GM06990 (cell line): ENCODE measurements at regions not wholly inside any gene's neighbourhood (a gene's known extent, or its start where the extent isn't known, plus 50 kb on each side); places are given as distances from the start of the nearest gene placed in this dataset.

Experiments used
- DNase-seq: peaks from one replicate; pipeline ENCODE4 v3.0.0-alpha.2; 2011; ENCODE audit not compliant: insufficient read length; ENCODE audit errors: extremely low read depth
- H3K27me3 ChIP-seq: replicated peaks from 2 replicates; pipeline ENCODE4 v1.6.0; 2011; ENCODE audit warnings: low read length; ENCODE audit not compliant: control insufficient read depth, insufficient read depth
- H3K36me3 ChIP-seq: 2 replicates; pipeline ENCODE4 v1.5.1; 2011; ENCODE audit warnings: low read length; ENCODE audit not compliant: control insufficient read depth, insufficient read depth
- H3K4me3 ChIP-seq: replicated peaks from 2 replicates; pipeline ENCODE4 v1.5.1; 2011; ENCODE audit warnings: low read depth, mild to moderate bottlenecking, control low read depth, low read length
- TF ChIP-seq, protein P1 (sequence below): IDR thresholded peaks from 2 replicates; pipeline ENCODE4 v1.5.1; 2011; ENCODE audit warnings: low read length, control low read depth, mild to moderate bottlenecking, inconsistent platforms; ENCODE audit not compliant: insufficient read depth, poor library complexity, severe bottlenecking

DNA sequence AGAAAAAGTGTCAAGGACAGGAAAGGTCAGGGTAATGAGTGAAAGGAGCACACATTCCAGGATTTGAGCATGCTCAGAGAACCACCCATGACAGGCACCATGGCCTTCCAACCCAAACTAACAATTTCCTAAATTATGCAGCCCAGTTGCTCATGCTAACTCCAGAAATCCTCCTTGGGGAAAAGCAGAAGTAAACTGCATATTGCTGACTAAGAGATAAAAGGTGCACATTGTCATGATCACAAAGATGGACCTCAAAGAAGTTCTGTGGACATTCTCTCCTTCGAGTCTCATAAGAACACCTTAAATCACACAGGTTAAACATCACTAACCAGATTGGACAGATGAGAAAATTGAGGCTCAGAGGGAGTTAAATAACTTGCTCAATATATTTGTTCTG, 97.6 kb upstream of the SLC25A36 start:
- Histone ChIP-seq H3K27me3 (no peaks in the 10 kb centered on the region), H3K36me3 (no peaks in the 10 kb centered on the region), H3K4me3 (no peak overlapping the region)
- no peak for DNase-seq
- TF ChIP-seq, protein P1, sequence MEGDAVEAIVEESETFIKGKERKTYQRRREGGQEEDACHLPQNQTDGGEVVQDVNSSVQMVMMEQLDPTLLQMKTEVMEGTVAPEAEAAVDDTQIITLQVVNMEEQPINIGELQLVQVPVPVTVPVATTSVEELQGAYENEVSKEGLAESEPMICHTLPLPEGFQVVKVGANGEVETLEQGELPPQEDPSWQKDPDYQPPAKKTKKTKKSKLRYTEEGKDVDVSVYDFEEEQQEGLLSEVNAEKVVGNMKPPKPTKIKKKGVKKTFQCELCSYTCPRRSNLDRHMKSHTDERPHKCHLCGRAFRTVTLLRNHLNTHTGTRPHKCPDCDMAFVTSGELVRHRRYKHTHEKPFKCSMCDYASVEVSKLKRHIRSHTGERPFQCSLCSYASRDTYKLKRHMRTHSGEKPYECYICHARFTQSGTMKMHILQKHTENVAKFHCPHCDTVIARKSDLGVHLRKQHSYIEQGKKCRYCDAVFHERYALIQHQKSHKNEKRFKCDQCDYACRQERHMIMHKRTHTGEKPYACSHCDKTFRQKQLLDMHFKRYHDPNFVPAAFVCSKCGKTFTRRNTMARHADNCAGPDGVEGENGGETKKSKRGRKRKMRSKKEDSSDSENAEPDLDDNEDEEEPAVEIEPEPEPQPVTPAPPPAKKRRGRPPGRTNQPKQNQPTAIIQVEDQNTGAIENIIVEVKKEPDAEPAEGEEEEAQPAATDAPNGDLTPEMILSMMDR = no peak

DNA sequence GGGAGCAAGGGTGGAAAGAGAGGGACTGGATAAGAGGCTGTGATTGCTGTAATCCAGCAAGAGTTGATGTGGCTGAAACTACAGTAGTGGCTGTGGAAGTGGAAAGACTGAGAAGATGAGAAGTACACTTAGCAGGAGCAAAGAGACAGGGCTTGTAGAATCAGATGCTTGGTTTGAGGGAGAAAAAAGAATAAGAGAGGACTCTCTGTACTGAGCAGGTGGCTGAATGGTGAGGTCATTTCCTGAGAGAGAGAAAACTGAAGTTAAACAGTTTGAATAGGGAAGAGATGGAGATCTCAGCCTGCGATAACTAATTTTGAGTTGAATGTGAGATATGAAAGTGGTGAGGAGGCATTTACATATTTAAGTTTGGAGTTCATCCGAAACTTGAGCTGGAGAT, 95.8 kb upstream of the SLC25A36 start:
- H3K4me3 ChIP-seq = no peak overlapping the region
- no peaks in the 10 kb centered on the region for H3K27me3 ChIP-seq
- no peaks in the 10 kb centered on the region for H3K36me3 ChIP-seq
- DNase-seq = peak; percentile 43
- TF ChIP-seq, protein P1 = no peak

DNA sequence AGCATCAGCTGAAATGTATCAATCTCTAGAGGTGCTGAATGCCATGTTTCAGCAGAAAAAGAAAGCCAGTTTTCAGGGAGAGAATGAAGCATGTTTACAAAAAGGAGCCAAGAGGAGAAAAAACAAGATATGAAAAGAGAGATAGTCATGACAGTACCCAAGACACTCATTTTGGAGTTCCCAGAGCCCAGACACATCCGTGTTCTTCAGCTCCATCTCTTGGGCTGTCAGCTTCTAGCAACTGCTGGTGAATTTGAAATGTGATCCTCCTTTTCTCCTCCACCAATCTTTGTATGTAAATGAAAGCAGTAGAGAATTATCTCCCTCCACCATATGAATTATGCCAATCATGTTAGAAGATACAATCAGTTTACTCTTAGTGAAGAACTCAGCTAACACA, 93.0 kb upstream of the SLC25A36 start:
- no peak for DNase-seq
- Histone ChIP-seq H3K36me3 (no peaks in the 10 kb centered on the region), H3K4me3 (no peak overlapping the region), H3K27me3 (no peaks in the 10 kb centered on the region)
- TF ChIP-seq, protein P1 = peak; percentile 29

DNA sequence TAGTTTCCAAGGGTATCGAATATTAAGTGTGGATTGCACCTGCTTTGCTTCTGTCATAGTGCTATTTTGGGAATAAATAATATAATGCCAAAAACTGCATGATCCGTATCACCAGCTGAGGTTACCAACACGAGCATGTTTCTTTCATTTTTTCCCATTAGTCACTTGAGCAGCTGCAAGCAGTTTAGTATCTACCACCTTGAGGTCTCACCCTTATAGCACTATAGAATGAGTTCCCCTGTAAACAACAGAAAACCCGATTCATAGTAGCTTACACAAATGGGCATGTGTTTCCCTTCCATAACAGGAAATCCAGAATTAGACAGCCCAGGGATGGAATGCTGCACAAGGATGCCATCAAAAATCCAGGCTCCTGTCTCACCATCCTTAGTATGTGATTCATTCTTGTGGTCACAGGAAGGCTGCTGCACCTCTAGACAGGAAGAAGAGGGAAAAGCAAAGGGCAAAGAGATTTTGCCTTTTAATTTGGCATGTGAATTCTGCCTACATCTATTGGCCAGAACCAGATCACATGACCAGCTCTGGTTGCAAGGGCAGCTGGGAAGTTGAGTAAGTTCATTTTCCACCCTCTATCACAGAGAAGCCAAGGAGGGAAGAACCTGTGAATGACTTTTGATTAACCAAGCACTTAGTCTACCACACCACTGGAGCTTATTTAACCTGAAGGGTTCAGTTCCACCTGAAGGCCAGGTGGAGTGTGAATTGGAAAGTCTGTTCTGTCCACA, 91.3 kb upstream of the SLC25A36 start:
- Histone ChIP-seq H3K27me3 (no peaks in the 10 kb centered on the region), H3K36me3 (no peaks in the 10 kb centered on the region), H3K4me3 (no peak overlapping the region)
- DNase-seq = no peak
- TF ChIP-seq, protein P1 = no peak

DNA sequence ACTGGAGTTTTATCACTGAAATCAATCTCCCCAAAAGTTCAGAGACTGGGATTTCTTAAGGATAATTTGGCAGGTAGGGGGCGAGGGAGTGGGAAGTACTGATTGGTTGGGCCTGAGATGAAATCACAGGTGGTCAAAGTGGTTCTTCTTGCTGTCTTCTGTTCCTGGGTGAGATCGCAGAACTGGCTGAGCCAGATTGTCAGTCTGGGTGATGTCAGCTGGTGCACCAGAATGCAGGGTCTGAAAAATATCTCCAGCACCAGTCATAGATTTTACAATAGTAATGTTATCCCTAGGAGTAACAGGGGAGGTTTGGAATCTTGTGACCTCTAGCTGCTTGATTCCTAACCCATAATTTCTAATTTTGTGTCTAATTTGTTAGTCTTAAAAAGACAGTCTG, 86.7 kb upstream of the SLC25A36 start:
- no peaks in the 10 kb centered on the region for H3K36me3 ChIP-seq
- no peaks in the 10 kb centered on the region for H3K27me3 ChIP-seq
- TF ChIP-seq, protein P1 = no peak
- H3K4me3 ChIP-seq = no peak overlapping the region
- DNase-seq = no peak

DNA sequence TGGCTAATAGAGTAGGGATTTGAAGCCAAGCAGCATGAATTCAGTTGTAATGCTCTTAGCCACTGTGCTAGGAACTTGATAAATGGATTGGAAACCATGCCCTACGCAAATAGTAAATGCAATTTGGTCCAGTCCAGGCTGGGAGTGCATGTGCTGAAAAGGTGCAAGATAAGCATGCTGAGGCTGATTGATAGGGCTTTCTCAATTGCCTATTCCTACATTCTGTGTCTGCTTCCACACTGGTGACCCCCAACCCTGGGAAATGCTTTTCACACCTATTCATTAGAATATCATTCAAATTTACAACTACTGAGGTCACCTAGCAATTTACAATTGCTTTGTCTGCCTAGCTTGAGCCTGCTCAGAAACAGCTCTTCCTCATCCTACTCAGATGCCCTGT, 84.7 kb upstream of the SLC25A36 start:
- DNase-seq = no peak
- H3K36me3 ChIP-seq = no peaks in the 10 kb centered on the region
- no peak overlapping the region for H3K4me3 ChIP-seq
- TF ChIP-seq, protein P1 = no peak
- no peaks in the 10 kb centered on the region for H3K27me3 ChIP-seq
